HEK293T (cell line): ENCODE measurements at regions not wholly inside any gene's neighbourhood (a gene's known extent, or its start where the extent isn't known, plus 50 kb on each side); places are given as distances from the start of the nearest gene placed in this dataset.

Experiments
- CTCF ChIA-PET: fragments of 350-600 bp; formaldehyde crosslinking; extraction: SDS; loops from one replicate; lab custom pipeline; 2021; ENCODE audit warnings: antibody characterized with exemption, inconsistent platforms; lab: Yijun Ruan, JAX
- POLR2A ChIA-PET: fragments of 350-600 bp; formaldehyde crosslinking; extraction: SDS; loops from one replicate; lab custom pipeline; 2020; ENCODE audit warnings: antibody characterized with exemption, inconsistent platforms; lab: Yijun Ruan, JAX
- DNase-seq: peaks from one replicate; pipeline ENCODE4 v3.0.0; 2012; ENCODE audit warnings: mixed read lengths; ENCODE audit errors: extremely low spot score
- ARNT ChIP-seq: fragments of 450-650 bp; IDR thresholded peaks from 2 replicates; pipeline ENCODE4 v1.6.1; 2017; ENCODE audit warnings: mild to moderate bottlenecking
- BHLHE40 ChIP-seq: fragments of 450-650 bp; IDR thresholded peaks from 2 replicates; pipeline ENCODE4 v1.6.1; 2016; ENCODE audit warnings: mild to moderate bottlenecking, moderate library complexity, borderline replicate concordance
- CTBP1 ChIP-seq: fragments of 450-650 bp; IDR thresholded peaks from 2 replicates; pipeline ENCODE4 v1.6.1; 2016; ENCODE audit warnings: borderline replicate concordance
- ELF4 ChIP-seq: fragments of 450-650 bp; IDR thresholded peaks from 2 replicates; pipeline ENCODE4 v1.6.1; 2017; ENCODE audit warnings: antibody characterized with exemption
- FOXA1 ChIP-seq: fragments of 450-650 bp; IDR thresholded peaks from 2 replicates; pipeline ENCODE4 v1.6.1; 2016; ENCODE audit warnings: mild to moderate bottlenecking
- FOXK2 ChIP-seq: fragments of 450-650 bp; IDR thresholded peaks from 2 replicates; pipeline ENCODE4 v1.6.1; 2016; ENCODE audit warnings: mild to moderate bottlenecking
- FOXM1 ChIP-seq: fragments of 450-650 bp; IDR thresholded peaks from 2 replicates; pipeline ENCODE4 v1.6.1; 2017; ENCODE audit warnings: mild to moderate bottlenecking, borderline replicate concordance
- HDGF ChIP-seq: fragments of 450-650 bp; IDR thresholded peaks from 2 replicates; pipeline ENCODE4 v1.6.1; 2017; ENCODE audit warnings: antibody characterized with exemption, borderline replicate concordance
- L3MBTL2 ChIP-seq: fragments of 450-650 bp; conservative IDR thresholded peaks from 2 replicates; pipeline ENCODE4 v1.6.1; 2016; ENCODE audit warnings: mild to moderate bottlenecking
- LEF1 ChIP-seq: fragments of 450-650 bp; IDR thresholded peaks from 2 replicates; pipeline ENCODE4 v1.6.1; 2017; ENCODE audit warnings: mild to moderate bottlenecking, borderline replicate concordance
- NFRKB ChIP-seq: fragments of 450-650 bp; IDR thresholded peaks from 2 replicates; pipeline ENCODE4 v1.6.1; 2016; ENCODE audit warnings: mild to moderate bottlenecking, moderate library complexity
- PKNOX1 ChIP-seq: fragments of 450-650 bp; IDR thresholded peaks from 2 replicates; pipeline ENCODE4 v1.6.1; 2016
- SP1 ChIP-seq: fragments of 450-650 bp; IDR thresholded peaks from 2 replicates; pipeline ENCODE4 v1.6.1; 2017
- SUZ12 ChIP-seq: fragments of 450-650 bp; IDR thresholded peaks from 2 replicates; pipeline ENCODE4 v1.6.1; 2016; ENCODE audit warnings: mild to moderate bottlenecking
- TARDBP ChIP-seq: fragments of 450-650 bp; IDR thresholded peaks from 2 replicates; pipeline ENCODE4 v1.6.1; 2016
- ZNF384 ChIP-seq: fragments of 450-650 bp; IDR thresholded peaks from 2 replicates; pipeline ENCODE4 v1.6.1; 2016

- DNase-seq = no peak
- TF ChIP-seq TARDBP = no peak
- no peak for TF ChIP-seq SP1
- no peak for TF ChIP-seq FOXA1
- TF ChIP-seq HDGF = no peak
- TF ChIP-seq CTBP1 = no peak
- no peak for TF ChIP-seq BHLHE40
- no peak for TF ChIP-seq PKNOX1
- TF ChIP-seq FOXK2 = no peak
- TF ChIP-seq ZNF384 = no peak
- POLR2A ChIA-PET = no interaction called here
- CTCF ChIA-PET = no interaction called here
Observed at GRCh38 chr9:73349476-73349875, 197.8 kb downstream of the ANXA1 start.

- ChIA-PET POLR2A (no interaction called here), CTCF (no interaction called here)
- TF ChIP-seq FOXM1 (no peak), ELF4 (no peak), BHLHE40 (no peak), HDGF (no peak), SP1 (no peak), ZNF384 (no peak), LEF1 (no peak), ARNT (no peak), FOXK2 (no peak), CTBP1 (no peak), NFRKB (no peak), TARDBP (no peak)
- no peak for DNase-seq
Observed at GRCh38 chr9:73357607-73358006, 205.9 kb downstream of the ANXA1 start.

GRCh38 chr9:73370053-73370452 is 218.4 kb downstream of the ANXA1 start:
- CTCF ChIA-PET = no interaction called here

DNA sequence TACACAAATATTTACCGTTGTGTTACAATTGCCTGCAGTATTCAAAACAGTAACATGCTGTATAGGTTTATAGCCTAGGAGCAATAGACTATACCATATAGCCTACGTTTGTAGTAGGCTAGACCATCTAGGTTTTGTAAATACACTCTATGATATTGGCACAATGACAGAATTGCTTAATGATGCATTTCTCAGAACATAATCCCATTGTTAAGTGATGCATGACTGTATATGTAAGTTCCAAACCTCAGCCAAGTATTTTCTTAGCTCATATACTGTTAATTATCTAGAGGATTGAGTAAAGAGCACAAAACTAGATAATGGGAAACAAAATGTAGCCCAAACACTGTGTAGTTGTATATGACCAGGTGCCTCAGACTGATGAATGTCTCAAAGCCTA is 220.1 kb downstream of the ANXA1 start:
- POLR2A ChIA-PET = no interaction called here
- TF ChIP-seq LEF1 = no peak
- TF ChIP-seq ELF4 = no peak
- TF ChIP-seq SUZ12 = no peak
- TF ChIP-seq FOXK2 = no peak
- TF ChIP-seq HDGF = no peak
- TF ChIP-seq ARNT = no peak
- TF ChIP-seq PKNOX1 = no peak
- TF ChIP-seq BHLHE40 = no peak
- TF ChIP-seq TARDBP = no peak
- no peak for TF ChIP-seq ZNF384
- no peak for TF ChIP-seq L3MBTL2
- no peak for TF ChIP-seq NFRKB
- no peak for TF ChIP-seq FOXA1
- TF ChIP-seq CTBP1 = no peak
- TF ChIP-seq FOXM1 = no peak
- TF ChIP-seq SP1 = no peak
- CTCF ChIA-PET = no interaction called here
- no peak for DNase-seq

More at GRCh38 chr9:73370053-73370452, 218.4 kb downstream of the ANXA1 start:
- no peak for DNase-seq
- POLR2A ChIA-PET = no interaction called here
- TF ChIP-seq ZNF384 (no peak), ELF4 (no peak), FOXM1 (no peak), LEF1 (no peak), BHLHE40 (no peak), TARDBP (no peak), SUZ12 (no peak), CTBP1 (no peak), L3MBTL2 (no peak)

DNA sequence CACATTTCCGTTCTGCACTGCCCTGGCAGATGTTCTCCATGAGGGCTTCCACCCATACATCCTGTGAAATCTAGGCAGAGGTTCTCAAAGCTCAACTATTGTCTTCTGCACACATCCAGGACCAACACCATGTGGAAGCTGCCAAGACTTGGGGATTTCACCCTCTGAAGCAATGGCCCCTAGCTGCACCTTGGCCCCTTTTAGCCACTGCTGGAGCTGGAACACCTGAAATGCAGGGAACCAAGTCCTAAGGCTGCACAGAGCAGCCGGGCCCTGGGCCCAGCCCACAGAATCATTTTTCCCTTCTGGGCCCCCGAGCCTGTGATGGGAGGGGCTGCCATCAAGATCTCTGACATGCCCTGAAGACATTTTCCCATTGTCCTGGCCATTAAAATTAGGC is 228.7 kb downstream of the ANXA1 start:
- POLR2A ChIA-PET = no interaction called here
- CTCF ChIA-PET = no interaction called here
- DNase-seq = no peak
- TF ChIP-seq ZNF384 (no peak), ARNT (no peak), L3MBTL2 (no peak)

DNA sequence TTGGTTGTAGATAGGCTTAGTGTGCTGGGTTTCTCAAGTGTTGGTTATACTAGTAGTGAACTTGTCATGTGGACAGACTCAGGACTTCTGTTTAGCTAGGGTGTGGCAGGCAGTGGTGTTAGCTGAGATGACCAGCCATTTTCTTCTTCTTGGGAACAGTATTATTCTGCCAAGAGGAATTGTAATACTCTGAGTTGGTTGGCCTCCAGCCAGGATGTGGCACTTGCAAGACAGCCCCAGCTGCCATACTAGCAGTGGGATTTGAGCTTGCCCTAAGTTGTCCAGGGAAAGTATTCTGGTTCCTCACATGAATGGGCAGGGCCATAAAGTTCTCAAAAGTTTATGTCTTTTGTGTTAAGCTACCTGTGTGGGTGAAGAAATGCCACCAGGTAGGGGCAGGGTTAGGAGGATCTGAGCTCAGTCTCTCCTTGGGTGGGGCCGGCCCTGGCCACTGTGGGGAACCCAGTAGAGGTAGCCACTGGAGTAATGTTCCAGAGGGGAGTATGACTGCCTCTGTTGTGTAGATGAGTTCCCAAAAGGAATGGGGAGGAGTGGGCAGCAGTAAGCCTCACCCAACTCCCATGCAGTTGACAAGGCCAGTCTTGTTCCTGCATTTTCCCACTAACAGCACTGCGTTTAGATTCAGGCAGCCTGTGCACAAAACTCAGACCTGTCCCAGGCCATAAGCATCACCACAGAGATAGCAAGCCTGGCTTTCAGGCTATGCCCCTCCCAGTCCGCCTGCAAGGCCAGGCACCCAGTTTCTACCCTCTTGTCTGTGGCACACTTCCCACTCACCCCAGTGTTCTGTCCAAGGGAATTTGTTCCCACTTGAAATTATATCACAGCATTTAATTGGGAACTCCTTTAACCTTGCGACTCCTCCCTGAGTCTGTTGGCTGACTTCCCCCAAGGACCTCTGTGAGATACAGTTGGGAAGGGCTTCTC is 250.7 kb downstream of the ANXA1 start:
- TF ChIP-seq BHLHE40 (no peak), SP1 (no peak), TARDBP (no peak), LEF1 (no peak), FOXK2 (no peak), NFRKB (no peak)
- no peak for DNase-seq
- CTCF ChIA-PET = no interaction called here
- POLR2A ChIA-PET = no interaction called here

DNA sequence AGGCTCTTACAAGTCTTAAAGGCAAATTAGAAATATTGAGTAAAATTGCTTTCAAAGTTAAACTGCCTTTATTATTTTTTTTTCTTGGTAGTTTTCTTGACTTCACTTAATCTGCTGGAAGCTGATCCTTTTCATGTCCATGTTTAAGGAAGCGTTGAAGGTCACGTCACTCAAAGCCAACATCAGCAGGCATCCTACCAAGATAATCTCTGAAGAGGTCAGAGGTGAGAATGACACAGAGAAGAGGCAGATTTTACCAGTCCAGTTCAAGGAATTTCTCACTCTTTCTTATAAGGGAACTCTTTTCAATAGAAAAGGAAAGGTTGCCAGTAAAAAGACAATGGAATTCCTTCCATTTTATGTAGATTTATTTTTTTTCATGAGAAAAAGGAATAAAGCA is 259.8 kb downstream of the ANXA1 start:
- CTCF ChIA-PET = no interaction called here
- POLR2A ChIA-PET = no interaction called here
- no peak for DNase-seq
- TF ChIP-seq ZNF384 = no peak
- peak; percentile 17; the same call in 1 of the 2 replicates for TF ChIP-seq PKNOX1
